AG04450 (cell line): ENCODE measurements at regions not wholly inside any gene's neighbourhood (a gene's known extent, or its start where the extent isn't known, plus 50 kb on each side); places are given as distances from the start of the nearest gene placed in this dataset.

Source experiments
- CTCF ChIA-PET: fragments of 300-600, 350-600 bp; formaldehyde crosslinking; extraction: SDS; loops from one replicate; lab custom pipeline; 2022; ENCODE audit warnings: antibody characterized with exemption, inconsistent platforms; lab: Charles Lee
- POLR2A ChIA-PET: fragments of 350-600 bp; formaldehyde crosslinking; extraction: SDS; loops from one replicate; lab custom pipeline; 2021; ENCODE audit warnings: antibody characterized with exemption, inconsistent platforms; lab: Yijun Ruan, JAX
- DNase-seq: peaks from one replicate; pipeline ENCODE4 v3.0.0-alpha.2; 2011; ENCODE audit warnings: low read depth, low spot score
- H3K27ac ChIP-seq: one replicate; pipeline ENCODE4 v1.5.1; 2012; ENCODE audit warnings: low read depth, low read length, control low read depth
- H3K27me3 ChIP-seq: one replicate; pipeline ENCODE4 v1.6.0; 2012; ENCODE audit warnings: low read length; ENCODE audit not compliant: control insufficient read depth, insufficient read depth
- H3K4me3 ChIP-seq: 2 replicates; pipeline ENCODE4 v1.5.1; 2011; ENCODE audit warnings: mild to moderate bottlenecking, low read depth, low read length, control low read depth
- H3K9me3 ChIP-seq: 2 replicates; pipeline ENCODE4 v1.5.1; 2012; ENCODE audit warnings: low read length; ENCODE audit not compliant: control insufficient read depth, insufficient read depth
- CTCF ChIP-seq: IDR thresholded peaks from 2 replicates; pipeline ENCODE4 v1.5.1; 2011; ENCODE audit warnings: low read depth, low read length, control low read depth, inconsistent platforms

- Histone ChIP-seq H3K27me3 (no peaks in the 10 kb centered on the region), H3K27ac (peak overlapping the region; percentile 73), H3K4me3 (no peak overlapping the region), H3K9me3 (no peaks in the 10 kb centered on the region; the same call in 1 of the 2 replicates)
- TF ChIP-seq CTCF, result no peak
- CTCF ChIA-PET, result interaction anchor here (1.1 kb wide), 1 partner anchor 76 kb away, joined by 4 read pairs; no protein-coding TSS in a partner anchor
- DNase-seq, result no peak
- POLR2A ChIA-PET, result no interaction called here
Observed at GRCh38 chr14:71242237-71242748, 335.0 kb downstream of the PCNX1 start.

GRCh38 chr14:71243697-71244096 lies 336.4 kb downstream of the PCNX1 start:
- DNase-seq, result peak; percentile 69
- TF ChIP-seq CTCF, result no peak
- Histone ChIP-seq H3K27me3 (no peaks in the 10 kb centered on the region), H3K27ac (peak overlapping the region; percentile 95), H3K4me3 (no peak overlapping the region), H3K9me3 (no peaks in the 10 kb centered on the region; the same call in 1 of the 2 replicates)
- ChIA-PET CTCF (no interaction called here), POLR2A (no interaction called here)

- ChIA-PET POLR2A (no interaction called here), CTCF (no interaction called here)
- no peak for TF ChIP-seq CTCF
- Histone ChIP-seq H3K4me3 (no peak overlapping the region), H3K27me3 (no peaks in the 10 kb centered on the region), H3K27ac (peak overlapping the region; percentile 84), H3K9me3 (no peaks in the 10 kb centered on the region; the same call in 1 of the 2 replicates)
- DNase-seq, result no peak
Observed at GRCh38 chr14:71244341-71244740, 337.1 kb downstream of the PCNX1 start.

GRCh38 chr14:71245659-71246361 lies 338.6 kb downstream of the PCNX1 start:
- no peak for DNase-seq

More at GRCh38 chr14:71245659-71246361, 338.6 kb downstream of the PCNX1 start:
- TF ChIP-seq CTCF, result no peak
- Histone ChIP-seq H3K27me3 (no peaks in the 10 kb centered on the region), H3K9me3 (no peaks in the 10 kb centered on the region), H3K27ac (no peak overlapping the region), H3K4me3 (no peak overlapping the region)
- POLR2A ChIA-PET, result no interaction called here
- CTCF ChIA-PET, result no interaction called here
